Uterus (tissue), 3 donors: ENCODE measurements at regions not wholly inside any gene's neighbourhood (a gene's known extent, or its start where the extent isn't known, plus 50 kb on each side); places are given as distances from the start of the nearest gene placed in this dataset.

ENCODE experiments used
- DNase-seq, 2 donors: peaks; one replicate each; pipeline ENCODE4 v3.0.0-alpha.2; 2019 to 2020
- H3K27ac ChIP-seq, 2 donors: fragments of 200-600 bp; sonication (generic); 1 replicate in 1 of 2; 2 replicates in 1 of 2; pipeline ENCODE4 v1.5.1; 2016 to 2018
- H3K27me3 ChIP-seq, 2 donors: fragments of 200-600 bp; sonication (generic); one replicate each; pipeline ENCODE4 v1.5.1; 2018 to 2019; ENCODE audit warnings: control low read depth in 1 of 2
- H3K36me3 ChIP-seq, 2 donors: fragments of 200-600 bp; sonication (generic); one replicate each; pipeline ENCODE4 v1.5.1; 2019; ENCODE audit warnings: control low read depth in 1 of 2
- H3K4me1 ChIP-seq, 2 donors: fragments of 200-600 bp; sonication (generic); one replicate each; pipeline ENCODE4 v1.5.1; 2018 to 2019; ENCODE audit warnings: control low read depth in 1 of 2
- H3K4me3 ChIP-seq, 2 donors: fragments of 200-600 bp; sonication (generic); 1 replicate in 1 of 2; 2 replicates in 1 of 2; pipeline ENCODE4 v1.5.1; 2018 to 2019; ENCODE audit warnings: mild to moderate bottlenecking in 1 of 2
- H3K9me3 ChIP-seq, 2 donors: fragments of 200-600 bp; sonication (generic); one replicate each; pipeline ENCODE4 v1.5.1; 2019; ENCODE audit warnings: control low read depth in 1 of 2
- CTCF ChIP-seq, 4 experiments: fragments of 200-600 bp in 2 of 4; fragments of 450-650 bp in 2 of 4; sonication (generic) in 2 of 4; IDR thresholded peaks; one replicate each; pipeline ENCODE4 v1.5.1; 2016 to 2019; ENCODE audit warnings: antibody characterized with exemption in 4 of 4, mild to moderate bottlenecking in 2 of 4, moderate library complexity in 1 of 4
- POLR2A ChIP-seq, 2 donors: fragments of 450-650 bp; IDR thresholded peaks; one replicate each; pipeline ENCODE4 v1.6.1; 2016; ENCODE audit warnings: antibody characterized with exemption in 2 of 2, mild to moderate bottlenecking in 1 of 2, moderate library complexity in 1 of 2
- intact Hi-C: fragments of 100-400 bp; cut with DNase I; formaldehyde crosslinking; loops from one replicate; pipeline ENCODE4 v1.15.1; 2023; ENCODE audit warnings: low total_unique reads
- donor health status: DM: yes; HTN: yes; CAD: no.

- H3K9me3 ChIP-seq = no peaks in the 10 kb centered on the region
- H3K36me3 ChIP-seq = no peaks in the 10 kb centered on the region
- H3K4me1 ChIP-seq = no peaks in the 10 kb centered on the region
- DNase-seq = no peak
- intact Hi-C loops = no loop called here
- no peaks in the 10 kb centered on the region for H3K27me3 ChIP-seq
- TF ChIP-seq POLR2A (IDR thresholded peaks at IDR 0.05) (no peak), CTCF (IDR thresholded peaks at IDR 0.05) (no peak)
- no peak overlapping the region for H3K4me3 ChIP-seq
- no peak overlapping the region for H3K27ac ChIP-seq
Measured at GRCh38 chr10:8396675-8397074, 342.2 kb downstream of the GATA3 start.

- no peak for TF ChIP-seq CTCF (IDR thresholded peaks at IDR 0.05)
- TF ChIP-seq POLR2A (IDR thresholded peaks at IDR 0.05) = no peak
Measured at GRCh38 chr10:8398771-8399170, 344.3 kb downstream of the GATA3 start.

GRCh38 chr10:8400151-8400550 is 345.7 kb downstream of the GATA3 start:
- Histone ChIP-seq H3K4me3 (no peak overlapping the region), H3K27ac (no peak overlapping the region), H3K9me3 (no peaks in the 10 kb centered on the region), H3K27me3 (no peaks in the 10 kb centered on the region), H3K4me1 (no peaks in the 10 kb centered on the region), H3K36me3 (no peaks in the 10 kb centered on the region)
- no peak for DNase-seq
- intact Hi-C loops = no loop called here
- TF ChIP-seq CTCF (IDR thresholded peaks at IDR 0.05) (no peak), POLR2A (IDR thresholded peaks at IDR 0.05) (no peak)

More at GRCh38 chr10:8398771-8399170, 344.3 kb downstream of the GATA3 start:
- Histone ChIP-seq H3K27me3 (no peaks in the 10 kb centered on the region), H3K4me1 (no peaks in the 10 kb centered on the region), H3K27ac (no peak overlapping the region), H3K9me3 (no peaks in the 10 kb centered on the region), H3K36me3 (no peaks in the 10 kb centered on the region), H3K4me3 (no peak overlapping the region)
- intact Hi-C loops = no loop called here
- DNase-seq = no peak

- Histone ChIP-seq H3K4me3 (no peak overlapping the region), H3K27ac (no peak overlapping the region), H3K9me3 (no peaks in the 10 kb centered on the region), H3K36me3 (no peaks in the 10 kb centered on the region), H3K27me3 (no peaks in the 10 kb centered on the region), H3K4me1 (no peaks in the 10 kb centered on the region)
- intact Hi-C loops = no loop called here
- TF ChIP-seq CTCF (IDR thresholded peaks at IDR 0.05) (no peak), POLR2A (IDR thresholded peaks at IDR 0.05) (no peak)
- no peak for DNase-seq
Measured at GRCh38 chr10:8400892-8401291, 346.4 kb downstream of the GATA3 start.

- intact Hi-C loops = no loop called here
Measured at GRCh38 chr10:8401531-8401930, 347.0 kb downstream of the GATA3 start.

More at GRCh38 chr10:8401531-8401930, 347.0 kb downstream of the GATA3 start:
- no peak overlapping the region for H3K4me3 ChIP-seq
- no peak for DNase-seq
- H3K27ac ChIP-seq = no peak overlapping the region
- no peaks in the 10 kb centered on the region for H3K27me3 ChIP-seq
- no peaks in the 10 kb centered on the region for H3K9me3 ChIP-seq
- TF ChIP-seq CTCF (IDR thresholded peaks at IDR 0.05) = no peak
- TF ChIP-seq POLR2A (IDR thresholded peaks at IDR 0.05) = no peak
- H3K36me3 ChIP-seq = no peaks in the 10 kb centered on the region
- H3K4me1 ChIP-seq = no peaks in the 10 kb centered on the region
